SKM-1 treated with dmso at 0.1 percent for 144 hours (cell line): ENCODE measurements at regions not wholly inside any gene's neighbourhood (a gene's known extent, or its start where the extent isn't known, plus 50 kb on each side); places are given as distances from the start of the nearest gene placed in this dataset.
A peak's percentile ranks its signal among the peaks of the same experiment; 100 is the strongest.

Source experiments
- DNase-seq: peaks from one replicate; lab custom pipeline; 2025; ENCODE audit not compliant: unreplicated experiment; lab: John Stamatoyannopoulos, UW

DNA sequence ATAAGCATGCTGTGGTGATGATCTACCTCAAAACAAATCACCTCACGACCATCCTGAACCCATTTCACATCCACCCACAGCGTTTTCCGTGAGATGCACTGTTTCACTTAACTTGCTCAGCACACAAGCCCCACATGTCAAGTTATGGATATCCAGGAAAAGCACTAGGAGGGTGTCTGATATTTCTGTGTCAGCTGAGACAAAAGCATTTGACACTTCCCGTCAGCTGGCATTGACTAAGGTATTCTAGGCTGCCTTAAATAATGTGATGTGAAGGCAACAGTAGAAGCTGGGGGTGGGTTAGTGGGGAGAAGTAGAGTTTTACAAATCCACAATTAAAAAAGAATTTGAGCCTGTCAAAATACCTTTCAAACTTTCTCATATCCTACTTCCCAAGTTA is 68.7 kb upstream of the MDFIC start:
- DNase-seq, result no peak

DNA sequence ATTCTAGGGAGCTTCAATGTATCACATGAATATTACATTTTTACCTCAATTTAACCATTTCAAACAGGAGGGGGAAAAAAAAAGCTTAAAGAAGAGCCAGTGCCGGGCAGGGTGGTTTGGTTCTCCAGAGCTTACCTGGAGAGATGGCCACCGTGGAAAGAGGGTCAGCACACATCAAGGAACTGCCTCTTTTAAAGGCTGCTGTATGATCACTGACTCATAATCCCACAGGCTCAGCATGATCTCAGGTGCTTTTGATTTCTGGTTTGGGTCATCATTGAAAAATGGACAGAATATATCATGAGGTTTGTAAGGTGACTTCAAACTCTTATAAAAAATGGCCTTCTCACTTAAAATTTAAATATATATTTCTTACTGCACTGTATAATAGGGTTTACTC is 67.5 kb upstream of the MDFIC start:
- no peak for DNase-seq

- DNase-seq, result no peak
These were observed 65.3 kb upstream of the MDFIC start for GRCh38 chr7:114856625-114857024.

DNA sequence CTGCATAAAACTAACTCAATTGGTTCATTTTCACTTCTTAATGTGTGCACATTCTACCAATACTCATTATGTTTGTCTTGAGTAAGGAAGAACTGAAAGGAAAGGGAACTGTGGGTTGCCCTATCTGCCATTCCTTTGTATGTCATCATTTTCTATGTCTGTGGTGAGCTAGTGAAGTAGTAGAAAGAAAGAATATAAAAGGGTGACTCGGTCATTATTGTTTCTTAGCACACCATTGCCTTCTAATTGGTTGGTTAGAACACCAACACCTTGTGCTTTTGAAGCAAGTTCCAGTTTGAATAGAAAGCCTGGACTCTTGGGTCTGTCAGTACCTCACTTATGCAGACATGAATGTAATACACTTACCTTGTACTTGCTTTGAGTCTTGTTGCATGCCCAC is 64.3 kb upstream of the MDFIC start:
- DNase-seq, result peak; percentile 16

- no peak for DNase-seq
These were observed 62.4 kb upstream of the MDFIC start for GRCh38 chr7:114859477-114859876.

DNA sequence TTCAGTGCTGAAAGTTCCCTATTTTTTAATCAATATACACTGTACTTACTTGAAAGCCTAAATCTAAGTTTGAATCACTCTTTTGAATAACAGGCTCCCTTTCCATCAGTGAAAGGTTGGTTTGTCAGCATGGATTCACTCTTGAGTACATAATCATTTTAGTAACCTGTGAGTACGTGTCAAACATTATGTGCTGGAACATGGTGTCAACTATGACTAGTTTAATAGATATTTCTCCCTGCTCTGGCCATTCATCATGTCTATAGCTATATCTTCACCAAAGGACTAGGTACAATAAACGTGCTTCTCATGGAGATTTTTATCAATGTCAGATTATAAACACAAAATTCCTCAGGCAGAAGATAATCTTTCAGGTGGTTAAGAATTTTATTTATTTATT is 61.7 kb upstream of the MDFIC start:
- DNase-seq, result no peak

DNA sequence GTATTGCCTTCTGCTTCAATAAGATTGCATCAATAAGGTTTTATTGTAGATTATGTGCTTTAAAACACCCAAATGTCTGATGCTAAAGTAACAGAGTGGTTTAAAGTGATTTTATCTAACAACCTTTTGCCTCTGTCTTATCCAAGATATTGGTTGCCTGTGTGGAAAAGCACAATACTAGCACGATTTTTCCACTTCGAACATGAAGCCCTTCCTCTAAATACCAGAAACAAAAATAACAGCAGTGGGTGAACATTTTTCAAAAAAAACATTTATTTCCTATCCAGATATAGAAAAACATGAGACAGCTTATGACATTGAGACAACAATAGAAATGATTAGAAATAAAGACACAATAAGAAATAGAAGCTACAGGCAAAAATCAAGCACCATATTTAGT is 59.5 kb upstream of the MDFIC start:
- no peak for DNase-seq

GRCh38 chr7:114864278-114864677 is 57.6 kb upstream of the MDFIC start:
- no peak for DNase-seq

DNA sequence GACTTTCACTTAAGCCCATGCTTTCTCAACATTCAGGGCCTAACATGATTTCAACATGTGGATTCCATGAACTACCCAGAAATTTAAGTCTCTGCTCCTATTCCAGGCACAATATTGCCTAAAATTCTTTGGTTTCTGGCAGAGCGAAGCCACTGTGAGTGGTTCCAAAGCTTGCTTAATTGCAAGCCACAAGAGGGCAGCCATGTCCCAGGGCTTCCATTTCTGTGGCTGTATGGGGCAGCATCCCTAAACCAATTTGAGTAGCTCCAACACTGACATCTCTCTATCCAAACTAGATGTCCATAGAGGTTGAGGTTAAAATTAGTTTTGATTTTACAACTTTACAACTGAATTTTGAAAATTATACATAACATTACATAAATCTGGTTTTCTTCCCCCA is 56.3 kb upstream of the MDFIC start:
- DNase-seq, result peak; percentile 30
